SU-DHL-6 (cell line): ENCODE measurements at regions not wholly inside any gene's neighbourhood (a gene's known extent, or its start where the extent isn't known, plus 50 kb on each side); places are given as distances from the start of the nearest gene placed in this dataset.

Source experiments
- H2AFZ ChIP-seq: fragments of 200-600 bp; sonication (generic); 2 replicates; pipeline ENCODE4 v1.6.1; 2014; ENCODE audit warnings: low read depth, mild to moderate bottlenecking, moderate library complexity, mixed read lengths, antibody characterized with exemption, low read length; ENCODE audit not compliant: severe bottlenecking
- H3F3A ChIP-seq: fragments of 200-600 bp; shearing (Covaris generic); 2 replicates; pipeline ENCODE4 v1.6.0; 2016; ENCODE audit warnings: antibody characterized with exemption, mild to moderate bottlenecking; ENCODE audit not compliant: insufficient read depth
- H3K27ac ChIP-seq: fragments of 200-600 bp; sonication (generic); 2 replicates; pipeline ENCODE4 v1.5.1; 2016; ENCODE audit warnings: low read depth, mild to moderate bottlenecking, low read length, moderate library complexity, mixed read lengths
- H3K27me3 ChIP-seq: fragments of 200-600 bp; sonication (generic), shearing (Covaris generic); 2 replicates; pipeline ENCODE4 v1.6.0; 2014; ENCODE audit warnings: mild to moderate bottlenecking, low read length
- H3K36me3 ChIP-seq: fragments of 200-600 bp; sonication (generic); 2 replicates; pipeline ENCODE4 v1.6.1; 2014; ENCODE audit warnings: mild to moderate bottlenecking, low read length, mixed read lengths
- H3K4me2 ChIP-seq: fragments of 300-600, 200-600 bp; shearing (Covaris generic), sonication (generic); 2 replicates; pipeline ENCODE4 v1.6.0; 2014; ENCODE audit warnings: low read length, low read depth, mild to moderate bottlenecking; ENCODE audit not compliant: poor library complexity, severe bottlenecking
- H3K4me3 ChIP-seq: fragments of 200-600 bp; sonication (generic); 2 replicates; pipeline ENCODE4 v1.5.1; 2014; ENCODE audit warnings: antibody characterized with exemption, low read length, mild to moderate bottlenecking, mixed read lengths; ENCODE audit not compliant: insufficient read depth, poor library complexity, severe bottlenecking
- H3K79me2 ChIP-seq: fragments of 200-600 bp; sonication (generic); 2 replicates; pipeline ENCODE4 v1.6.1; 2014; ENCODE audit warnings: mild to moderate bottlenecking, low read length, moderate library complexity; ENCODE audit not compliant: insufficient read depth
- H3K9ac ChIP-seq: fragments of 200-600 bp; sonication (generic); 2 replicates; pipeline ENCODE4 v1.7.0; 2014; ENCODE audit warnings: mild to moderate bottlenecking, low read length
- H3K9me2 ChIP-seq: fragments of 200-600 bp; sonication (generic); replicated peaks from 2 replicates; pipeline ENCODE4 v1.6.1; 2014; ENCODE audit warnings: low read length; ENCODE audit not compliant: insufficient read depth
- H3K9me3 ChIP-seq: fragments of 200-600 bp; sonication (generic); 2 replicates; pipeline ENCODE4 v1.6.1; 2014; ENCODE audit warnings: low read length, mixed read lengths; ENCODE audit not compliant: insufficient read depth
- H4K20me1 ChIP-seq: fragments of 200-600 bp; sonication (generic); 2 replicates; pipeline ENCODE4 v1.6.1; 2014; ENCODE audit warnings: low read depth, mild to moderate bottlenecking, antibody characterized with exemption, low read length, moderate library complexity, mixed read lengths
- CTCF ChIP-seq: fragments of 200-600 bp; sonication (generic); IDR thresholded peaks from one replicate; pipeline ENCODE4 v1.5.1; 2017; ENCODE audit warnings: antibody characterized with exemption, mild to moderate bottlenecking, low read length, moderate library complexity; ENCODE audit not compliant: insufficient read depth, poor library complexity, severe bottlenecking
- EZH2phosphoT487 ChIP-seq: fragments of 200-600 bp; sonication (generic), shearing (Covaris generic); conservative IDR thresholded peaks from 2 replicates; pipeline ENCODE4 v1.6.1; 2018; ENCODE audit warnings: mild to moderate bottlenecking, antibody characterized with exemption, low read length, moderate library complexity, mixed read lengths

GRCh38 chr21:20527731-20528460 is 470.3 kb upstream of the NCAM2 start:
- H3F3A ChIP-seq, result no peaks in the 10 kb centered on the region
- no peaks in the 10 kb centered on the region for H4K20me1 ChIP-seq
- no peaks in the 10 kb centered on the region for H3K79me2 ChIP-seq
- no peaks in the 10 kb centered on the region for H3K9me2 ChIP-seq
- H3K9ac ChIP-seq, result no peak overlapping the region
- H2AFZ ChIP-seq, result peak overlapping the region; percentile 48
- H3K9me3 ChIP-seq, result peaks cover 4% of the 10 kb centered on the region; the same call in 1 of the 2 replicates
- H3K27me3 ChIP-seq, result no peaks in the 10 kb centered on the region
- H3K4me2 ChIP-seq, result no peak overlapping the region
- TF ChIP-seq EZH2phosphoT487, result no peak
- no peak for TF ChIP-seq CTCF
- peaks cover 2% of the 10 kb centered on the region; the same call in 1 of the 2 replicates for H3K36me3 ChIP-seq
- H3K27ac ChIP-seq, result no peak overlapping the region
- no peak overlapping the region for H3K4me3 ChIP-seq

- no peak overlapping the region for H2AFZ ChIP-seq
- no peaks in the 10 kb centered on the region for H3F3A ChIP-seq
- H3K27me3 ChIP-seq, result no peaks in the 10 kb centered on the region
- TF ChIP-seq CTCF, result no peak
- TF ChIP-seq EZH2phosphoT487, result no peak
- no peak overlapping the region for H3K9ac ChIP-seq
- H3K79me2 ChIP-seq, result no peaks in the 10 kb centered on the region
- H3K9me3 ChIP-seq, result peaks cover 4% of the 10 kb centered on the region; the same call in 1 of the 2 replicates
- H3K4me3 ChIP-seq, result no peak overlapping the region
- H3K4me2 ChIP-seq, result no peak overlapping the region
- H3K9me2 ChIP-seq, result no peaks in the 10 kb centered on the region
- H3K27ac ChIP-seq, result no peak overlapping the region
- H4K20me1 ChIP-seq, result no peaks in the 10 kb centered on the region
- no peaks in the 10 kb centered on the region for H3K36me3 ChIP-seq
Measured at GRCh38 chr21:20537130-20537529, 461.1 kb upstream of the NCAM2 start.

- TF ChIP-seq EZH2phosphoT487 (no peak), CTCF (no peak)
- no peak overlapping the region for H3K27ac ChIP-seq
- no peak overlapping the region for H3K4me3 ChIP-seq
- H3K79me2 ChIP-seq, result no peaks in the 10 kb centered on the region
- H3K4me2 ChIP-seq, result no peak overlapping the region
- H3F3A ChIP-seq, result no peaks in the 10 kb centered on the region
- H3K9ac ChIP-seq, result no peak overlapping the region
- H3K9me3 ChIP-seq, result no peaks in the 10 kb centered on the region
- H2AFZ ChIP-seq, result no peak overlapping the region
- H3K9me2 ChIP-seq, result no peaks in the 10 kb centered on the region
- no peaks in the 10 kb centered on the region for H3K27me3 ChIP-seq
- no peaks in the 10 kb centered on the region for H4K20me1 ChIP-seq
- no peaks in the 10 kb centered on the region for H3K36me3 ChIP-seq
Measured at GRCh38 chr21:20538039-20538658, 460.1 kb upstream of the NCAM2 start.
